WTC11 (cell line): ENCODE measurements at regions not wholly inside any gene's neighbourhood (a gene's known extent, or its start where the extent isn't known, plus 50 kb on each side); places are given as distances from the start of the nearest gene placed in this dataset.

Experiments
- ATAC-seq: fragments of 200-7000 bp; cut with Tn5 transposase; 2 replicates; pipeline ENCODE4 v1.10.0; 2021; ENCODE audit warnings: mild to moderate bottlenecking, moderate library complexity
- CTCF ChIA-PET: fragments of 300-600 bp; sonication (Branson Sonifier 250); formaldehyde crosslinking; loops from one replicate; lab custom pipeline; 2021; ENCODE audit warnings: antibody characterized with exemption; lab: Charles Lee
- POLR2A ChIA-PET: fragments of 350-600 bp; sonication (Branson Sonifier 250); formaldehyde crosslinking; loops from one replicate; lab custom pipeline; 2021; ENCODE audit warnings: antibody characterized with exemption; lab: Charles Lee
- DNase-seq: peaks from one replicate; pipeline ENCODE4 v3.0.0; 2021; ENCODE audit warnings: low spot score
- H3K27ac Mint-ChIP-seq: 2 replicates; pipeline ENCODE4 v1.8.0; 2021; ENCODE audit warnings: mixed read lengths
- H3K27me3 Mint-ChIP-seq: 2 replicates; pipeline ENCODE4 v1.8.0; 2021; ENCODE audit warnings: low read depth, mild to moderate bottlenecking, moderate library complexity, mixed read lengths
- H3K36me3 Mint-ChIP-seq: 2 replicates; pipeline ENCODE4 v1.8.0; 2021; ENCODE audit warnings: mixed read lengths
- H3K4me1 Mint-ChIP-seq: 2 replicates; pipeline ENCODE4 v1.8.0; 2022; ENCODE audit warnings: mixed read lengths
- H3K4me3 Mint-ChIP-seq: 2 replicates; pipeline ENCODE4 v1.8.0; 2021; ENCODE audit warnings: mild to moderate bottlenecking, moderate library complexity, mixed read lengths
- H3K9me3 Mint-ChIP-seq: 2 replicates; pipeline ENCODE4 v1.8.0; 2021; ENCODE audit warnings: mixed read lengths
- ATF1 ChIP-seq: sonication (generic); formaldehyde crosslinking; IDR thresholded peaks from 2 replicates; pipeline ENCODE4 v1.8.1; 2023; ENCODE audit warnings: mild to moderate bottlenecking, moderate library complexity, missing genetic modification reagents
- CREB1 ChIP-seq: sonication (generic); formaldehyde crosslinking; IDR thresholded peaks from 2 replicates; pipeline ENCODE4 v1.8.0; 2023; ENCODE audit warnings: mild to moderate bottlenecking, missing genetic modification reagents
- ESRRA ChIP-seq: sonication (generic); formaldehyde crosslinking; IDR thresholded peaks from 2 replicates; pipeline ENCODE4 v1.8.1; 2022; ENCODE audit warnings: mild to moderate bottlenecking, missing genetic modification reagents, borderline replicate concordance
- FOXJ3 ChIP-seq: sonication (generic); formaldehyde crosslinking; IDR thresholded peaks from 2 replicates; pipeline ENCODE4 v1.9.0; 2021; ENCODE audit warnings: missing genetic modification reagents, mild to moderate bottlenecking, borderline replicate concordance
- GTF2I ChIP-seq: fragments of 250-450 bp; sonication (Bioruptor Pico); conservative IDR thresholded peaks from 2 replicates; pipeline ENCODE4 v1.4.0; 2021; ENCODE audit warnings: mild to moderate bottlenecking
- HMGA2 ChIP-seq: fragments of 250-450 bp; sonication (Bioruptor Pico); IDR thresholded peaks from 2 replicates; pipeline ENCODE4 v1.4.0; 2021; ENCODE audit warnings: mild to moderate bottlenecking, moderate library complexity
- MYBL2 ChIP-seq: sonication (generic); formaldehyde crosslinking; IDR thresholded peaks from 2 replicates; pipeline ENCODE4 v1.8.1; 2023; ENCODE audit warnings: mild to moderate bottlenecking, moderate library complexity, missing genetic modification reagents
- NFYB ChIP-seq: sonication (generic); formaldehyde crosslinking; conservative IDR thresholded peaks from 2 replicates; pipeline ENCODE4 v1.8.0; 2022; ENCODE audit warnings: low read depth, missing genetic modification reagents
- TEAD4 ChIP-seq: sonication (generic); formaldehyde crosslinking; IDR thresholded peaks from 2 replicates; pipeline ENCODE4 v1.8.0; 2022; ENCODE audit warnings: mild to moderate bottlenecking, missing genetic modification reagents
- ZNF396 ChIP-seq: fragments of 250-450 bp; sonication (Bioruptor Pico); IDR thresholded peaks from 2 replicates; pipeline ENCODE4 v1.8.0; 2021; ENCODE audit warnings: mild to moderate bottlenecking, moderate library complexity, borderline replicate concordance
- ZSCAN18 ChIP-seq: fragments of 250-450 bp; sonication (Bioruptor Pico); IDR thresholded peaks from 2 replicates; pipeline ENCODE4 v2.1.2; 2022; ENCODE audit warnings: mild to moderate bottlenecking, moderate library complexity
- TF ChIP-seq, protein P1 (sequence below): fragments of 250-450 bp; sonication (Bioruptor Pico); IDR thresholded peaks from 2 replicates; pipeline ENCODE4 v1.8.0; 2021; ENCODE audit warnings: mild to moderate bottlenecking
- TF ChIP-seq, protein P2 (sequence below): sonication (generic); formaldehyde crosslinking; IDR thresholded peaks from 2 replicates; pipeline ENCODE4 v1.8.1; 2023; ENCODE audit warnings: mild to moderate bottlenecking, missing genetic modification reagents, borderline replicate concordance
- TF ChIP-seq, protein P3 (sequence below): sonication (generic); formaldehyde crosslinking; IDR thresholded peaks from 2 replicates; pipeline ENCODE4 v1.8.1; 2022; ENCODE audit warnings: low read depth, missing genetic modification reagents, borderline replicate concordance
- TF ChIP-seq, protein P4 (sequence below): fragments of 250-450 bp; sonication (Bioruptor Pico); conservative IDR thresholded peaks from 2 replicates; pipeline ENCODE4 v1.9.0; 2021; ENCODE audit warnings: mild to moderate bottlenecking
- TF ChIP-seq, protein P5 (sequence below): fragments of 250-450 bp; sonication (Bioruptor Pico); IDR thresholded peaks from 2 replicates; pipeline ENCODE4 v1.9.0; 2021; ENCODE audit warnings: mild to moderate bottlenecking
- TF ChIP-seq, protein P6 (sequence below): sonication (generic); formaldehyde crosslinking; IDR thresholded peaks from 2 replicates; pipeline ENCODE4 v1.8.0; 2023; ENCODE audit warnings: missing genetic modification reagents, mild to moderate bottlenecking, borderline replicate concordance

DNA sequence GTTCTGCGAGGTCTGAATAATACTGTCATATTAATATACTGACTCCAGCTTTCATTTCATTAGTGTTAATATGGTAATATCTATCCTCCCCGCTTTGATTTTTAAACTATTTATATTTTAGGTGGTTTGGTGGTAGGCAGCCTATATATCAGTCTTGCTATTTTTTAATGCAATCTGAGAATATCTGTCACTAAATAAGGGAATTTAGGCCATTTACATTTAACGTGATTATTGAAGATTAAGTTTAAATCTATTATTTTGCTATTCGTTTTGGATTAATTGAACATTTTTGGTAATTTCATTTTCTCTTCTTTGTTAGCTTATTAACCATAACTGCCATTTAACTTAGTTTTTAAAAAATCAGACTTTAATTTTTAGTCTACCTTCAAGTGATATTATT, 247.7 kb upstream of the PMFBP1 start (continued):
- no peak for TF ChIP-seq ATF1 (CRISPR knock-in tag)
- TF ChIP-seq, protein P1, sequence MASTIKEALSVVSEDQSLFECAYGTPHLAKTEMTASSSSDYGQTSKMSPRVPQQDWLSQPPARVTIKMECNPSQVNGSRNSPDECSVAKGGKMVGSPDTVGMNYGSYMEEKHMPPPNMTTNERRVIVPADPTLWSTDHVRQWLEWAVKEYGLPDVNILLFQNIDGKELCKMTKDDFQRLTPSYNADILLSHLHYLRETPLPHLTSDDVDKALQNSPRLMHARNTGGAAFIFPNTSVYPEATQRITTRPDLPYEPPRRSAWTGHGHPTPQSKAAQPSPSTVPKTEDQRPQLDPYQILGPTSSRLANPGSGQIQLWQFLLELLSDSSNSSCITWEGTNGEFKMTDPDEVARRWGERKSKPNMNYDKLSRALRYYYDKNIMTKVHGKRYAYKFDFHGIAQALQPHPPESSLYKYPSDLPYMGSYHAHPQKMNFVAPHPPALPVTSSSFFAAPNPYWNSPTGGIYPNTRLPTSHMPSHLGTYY (CRISPR knock-in tag), result no peak
- TF ChIP-seq CREB1 (CRISPR knock-in tag), result no peak
- TF ChIP-seq GTF2I (CRISPR knock-in tag), result no peak
- no peak for TF ChIP-seq FOXJ3 (CRISPR knock-in tag)
- TF ChIP-seq ZSCAN18 (CRISPR knock-in tag), result no peak
- no peak for TF ChIP-seq ZNF396 (CRISPR knock-in tag)

- POLR2A ChIA-PET, result no interaction called here
- TF ChIP-seq, protein P2, sequence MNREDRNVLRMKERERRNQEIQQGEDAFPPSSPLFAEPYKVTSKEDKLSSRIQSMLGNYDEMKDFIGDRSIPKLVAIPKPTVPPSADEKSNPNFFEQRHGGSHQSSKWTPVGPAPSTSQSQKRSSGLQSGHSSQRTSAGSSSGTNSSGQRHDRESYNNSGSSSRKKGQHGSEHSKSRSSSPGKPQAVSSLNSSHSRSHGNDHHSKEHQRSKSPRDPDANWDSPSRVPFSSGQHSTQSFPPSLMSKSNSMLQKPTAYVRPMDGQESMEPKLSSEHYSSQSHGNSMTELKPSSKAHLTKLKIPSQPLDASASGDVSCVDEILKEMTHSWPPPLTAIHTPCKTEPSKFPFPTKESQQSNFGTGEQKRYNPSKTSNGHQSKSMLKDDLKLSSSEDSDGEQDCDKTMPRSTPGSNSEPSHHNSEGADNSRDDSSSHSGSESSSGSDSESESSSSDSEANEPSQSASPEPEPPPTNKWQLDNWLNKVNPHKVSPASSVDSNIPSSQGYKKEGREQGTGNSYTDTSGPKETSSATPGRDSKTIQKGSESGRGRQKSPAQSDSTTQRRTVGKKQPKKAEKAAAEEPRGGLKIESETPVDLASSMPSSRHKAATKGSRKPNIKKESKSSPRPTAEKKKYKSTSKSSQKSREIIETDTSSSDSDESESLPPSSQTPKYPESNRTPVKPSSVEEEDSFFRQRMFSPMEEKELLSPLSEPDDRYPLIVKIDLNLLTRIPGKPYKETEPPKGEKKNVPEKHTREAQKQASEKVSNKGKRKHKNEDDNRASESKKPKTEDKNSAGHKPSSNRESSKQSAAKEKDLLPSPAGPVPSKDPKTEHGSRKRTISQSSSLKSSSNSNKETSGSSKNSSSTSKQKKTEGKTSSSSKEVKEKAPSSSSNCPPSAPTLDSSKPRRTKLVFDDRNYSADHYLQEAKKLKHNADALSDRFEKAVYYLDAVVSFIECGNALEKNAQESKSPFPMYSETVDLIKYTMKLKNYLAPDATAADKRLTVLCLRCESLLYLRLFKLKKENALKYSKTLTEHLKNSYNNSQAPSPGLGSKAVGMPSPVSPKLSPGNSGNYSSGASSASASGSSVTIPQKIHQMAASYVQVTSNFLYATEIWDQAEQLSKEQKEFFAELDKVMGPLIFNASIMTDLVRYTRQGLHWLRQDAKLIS (CRISPR knock-in tag), result no peak
- TF ChIP-seq, protein P3, sequence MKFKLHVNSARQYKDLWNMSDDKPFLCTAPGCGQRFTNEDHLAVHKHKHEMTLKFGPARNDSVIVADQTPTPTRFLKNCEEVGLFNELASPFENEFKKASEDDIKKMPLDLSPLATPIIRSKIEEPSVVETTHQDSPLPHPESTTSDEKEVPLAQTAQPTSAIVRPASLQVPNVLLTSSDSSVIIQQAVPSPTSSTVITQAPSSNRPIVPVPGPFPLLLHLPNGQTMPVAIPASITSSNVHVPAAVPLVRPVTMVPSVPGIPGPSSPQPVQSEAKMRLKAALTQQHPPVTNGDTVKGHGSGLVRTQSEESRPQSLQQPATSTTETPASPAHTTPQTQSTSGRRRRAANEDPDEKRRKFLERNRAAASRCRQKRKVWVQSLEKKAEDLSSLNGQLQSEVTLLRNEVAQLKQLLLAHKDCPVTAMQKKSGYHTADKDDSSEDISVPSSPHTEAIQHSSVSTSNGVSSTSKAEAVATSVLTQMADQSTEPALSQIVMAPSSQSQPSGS (CRISPR knock-in tag), result no peak
- TF ChIP-seq NFYB, result no peak
- no peak for TF ChIP-seq ESRRA
- TF ChIP-seq, protein P4, sequence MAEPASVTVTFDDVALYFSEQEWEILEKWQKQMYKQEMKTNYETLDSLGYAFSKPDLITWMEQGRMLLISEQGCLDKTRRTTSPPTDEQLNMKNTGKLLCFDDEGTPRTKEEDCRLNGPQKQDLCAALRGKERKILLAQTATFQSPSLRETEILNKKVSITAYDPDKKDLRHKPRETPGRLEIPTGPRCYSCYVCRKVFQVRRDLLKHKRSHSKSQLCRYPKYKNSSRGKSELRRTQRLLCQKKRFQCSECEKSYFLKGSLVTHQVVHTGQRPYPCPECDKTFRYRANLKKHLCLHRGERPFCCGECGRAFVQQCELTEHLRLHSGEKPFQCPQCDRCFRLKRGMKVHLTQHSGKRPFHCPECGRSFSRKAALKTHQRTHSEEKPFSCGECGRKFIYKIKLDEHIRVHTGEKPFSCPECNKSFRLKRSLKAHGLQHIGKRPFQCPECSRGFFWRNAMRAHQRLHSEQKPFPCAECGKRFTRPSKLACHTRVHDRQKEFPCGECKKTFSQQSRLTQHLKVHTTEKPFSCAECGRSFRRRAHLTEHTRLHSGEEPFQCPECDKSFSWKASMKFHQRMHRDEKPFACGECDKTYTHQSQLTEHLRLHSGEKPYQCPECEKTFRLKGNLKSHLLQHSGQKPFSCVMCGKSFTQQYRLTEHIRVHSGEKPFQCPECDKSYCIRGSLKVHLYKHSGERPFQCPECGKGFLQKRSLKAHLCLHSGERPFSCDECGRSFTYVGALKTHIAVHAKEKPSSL, result no peak
- TF ChIP-seq, protein P5, sequence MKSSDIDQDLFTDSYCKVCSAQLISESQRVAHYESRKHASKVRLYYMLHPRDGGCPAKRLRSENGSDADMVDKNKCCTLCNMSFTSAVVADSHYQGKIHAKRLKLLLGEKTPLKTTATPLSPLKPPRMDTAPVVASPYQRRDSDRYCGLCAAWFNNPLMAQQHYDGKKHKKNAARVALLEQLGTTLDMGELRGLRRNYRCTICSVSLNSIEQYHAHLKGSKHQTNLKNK (CRISPR knock-in tag), result no peak
- no peak for TF ChIP-seq ATF1 (CRISPR knock-in tag)
- TF ChIP-seq TEAD4, result no peak
- TF ChIP-seq, protein P6, sequence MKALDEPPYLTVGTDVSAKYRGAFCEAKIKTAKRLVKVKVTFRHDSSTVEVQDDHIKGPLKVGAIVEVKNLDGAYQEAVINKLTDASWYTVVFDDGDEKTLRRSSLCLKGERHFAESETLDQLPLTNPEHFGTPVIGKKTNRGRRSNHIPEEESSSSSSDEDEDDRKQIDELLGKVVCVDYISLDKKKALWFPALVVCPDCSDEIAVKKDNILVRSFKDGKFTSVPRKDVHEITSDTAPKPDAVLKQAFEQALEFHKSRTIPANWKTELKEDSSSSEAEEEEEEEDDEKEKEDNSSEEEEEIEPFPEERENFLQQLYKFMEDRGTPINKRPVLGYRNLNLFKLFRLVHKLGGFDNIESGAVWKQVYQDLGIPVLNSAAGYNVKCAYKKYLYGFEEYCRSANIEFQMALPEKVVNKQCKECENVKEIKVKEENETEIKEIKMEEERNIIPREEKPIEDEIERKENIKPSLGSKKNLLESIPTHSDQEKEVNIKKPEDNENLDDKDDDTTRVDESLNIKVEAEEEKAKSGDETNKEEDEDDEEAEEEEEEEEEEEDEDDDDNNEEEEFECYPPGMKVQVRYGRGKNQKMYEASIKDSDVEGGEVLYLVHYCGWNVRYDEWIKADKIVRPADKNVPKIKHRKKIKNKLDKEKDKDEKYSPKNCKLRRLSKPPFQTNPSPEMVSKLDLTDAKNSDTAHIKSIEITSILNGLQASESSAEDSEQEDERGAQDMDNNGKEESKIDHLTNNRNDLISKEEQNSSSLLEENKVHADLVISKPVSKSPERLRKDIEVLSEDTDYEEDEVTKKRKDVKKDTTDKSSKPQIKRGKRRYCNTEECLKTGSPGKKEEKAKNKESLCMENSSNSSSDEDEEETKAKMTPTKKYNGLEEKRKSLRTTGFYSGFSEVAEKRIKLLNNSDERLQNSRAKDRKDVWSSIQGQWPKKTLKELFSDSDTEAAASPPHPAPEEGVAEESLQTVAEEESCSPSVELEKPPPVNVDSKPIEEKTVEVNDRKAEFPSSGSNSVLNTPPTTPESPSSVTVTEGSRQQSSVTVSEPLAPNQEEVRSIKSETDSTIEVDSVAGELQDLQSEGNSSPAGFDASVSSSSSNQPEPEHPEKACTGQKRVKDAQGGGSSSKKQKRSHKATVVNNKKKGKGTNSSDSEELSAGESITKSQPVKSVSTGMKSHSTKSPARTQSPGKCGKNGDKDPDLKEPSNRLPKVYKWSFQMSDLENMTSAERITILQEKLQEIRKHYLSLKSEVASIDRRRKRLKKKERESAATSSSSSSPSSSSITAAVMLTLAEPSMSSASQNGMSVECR, result no peak
- TF ChIP-seq HMGA2 (CRISPR knock-in tag), result no peak
- TF ChIP-seq ZSCAN18 (CRISPR knock-in tag), result no peak
- no peak for TF ChIP-seq MYBL2 (CRISPR knock-in tag)
Measured at GRCh38 chr16:72415379-72415778, 243.4 kb upstream of the PMFBP1 start.

More at GRCh38 chr16:72415379-72415778, 243.4 kb upstream of the PMFBP1 start:
- CTCF ChIA-PET, result interaction anchor here (1.0 kb wide), 1 partner anchor 15 kb away, joined by 3 read pairs; no protein-coding TSS in a partner anchor
- DNase-seq, result no peak
- no peak overlapping the region for H3K4me3 Mint-ChIP-seq
- 0 out of 2 replicates have a peak, but pooled peaks cover 4% of the 10 kb centered on the region for H3K36me3 Mint-ChIP-seq
- no peaks in the 10 kb centered on the region; the same call in 1 of the 2 replicates for H3K27me3 Mint-ChIP-seq
- no peak overlapping the region for H3K27ac Mint-ChIP-seq
- H3K9me3 Mint-ChIP-seq, result peaks cover 7% of the 10 kb centered on the region; the same call in 1 of the 2 replicates
- peaks cover 4% of the 10 kb centered on the region for H3K4me1 Mint-ChIP-seq
- ATAC-seq, result no peak
